Body of pancreas (tissue), 4 donors: ENCODE measurements at regions not wholly inside any gene's neighbourhood (a gene's known extent, or its start where the extent isn't known, plus 50 kb on each side); places are given as distances from the start of the nearest gene placed in this dataset.

Experiments
- CTCF ChIP-seq, 7 experiments: fragments of 450-650 bp in 4 of 7; fragments of 200-600 bp in 3 of 7; sonication (generic) in 3 of 7; IDR thresholded peaks; one replicate each; pipeline ENCODE4 v1.5.1; 2016 to 2019; ENCODE audit warnings: antibody characterized with exemption in 7 of 7
- POLR2A ChIP-seq, 3 donors: fragments of 450-650 bp; IDR thresholded peaks; one replicate each; pipeline ENCODE4 v1.6.1; 2016; ENCODE audit warnings: antibody characterized with exemption in 3 of 3, mild to moderate bottlenecking in 2 of 3

- TF ChIP-seq POLR2A (IDR thresholded peaks at IDR 0.05): no peak
- no peak for TF ChIP-seq CTCF (IDR thresholded peaks at IDR 0.05)
Measured at GRCh38 chr12:17348311-17348710, 741.7 kb downstream of the RERGL start.
